Cardiac muscle cell (in vitro differentiated cells and primary cell): ENCODE measurements at regions not wholly inside any gene's neighbourhood (a gene's known extent, or its start where the extent isn't known, plus 50 kb on each side); places are given as distances from the start of the nearest gene placed in this dataset.

Source experiments
- DNase-seq, 2 donors: peaks; one replicate each; pipeline versions ENCODE4 v3.0.0 to v3.0.0-alpha.2; 2010 to 2017; ENCODE audit warnings: low read depth in 1 of 2, low spot score in 1 of 2
- H3K27ac ChIP-seq: fragments of 200-600 bp; sonication (generic); 2 replicates; pipeline ENCODE4 v1.5.1; 2016
- H3K27me3 ChIP-seq: fragments of 200-600 bp; sonication (generic); 2 replicates; pipeline ENCODE4 v1.6.0; 2016; ENCODE audit warnings: control low read depth
- H3K36me3 ChIP-seq: fragments of 200-600 bp; sonication (generic); 2 replicates; pipeline ENCODE4 v1.5.1; 2016; ENCODE audit warnings: control low read depth
- H3K4me1 ChIP-seq: fragments of 200-600 bp; sonication (generic); 2 replicates; pipeline ENCODE4 v1.8.1; 2017; ENCODE audit warnings: low read depth, mild to moderate bottlenecking, mixed run types
- H3K4me3 ChIP-seq: fragments of 200-600 bp; sonication (generic); 2 replicates; pipeline ENCODE4 v1.5.1; 2016; ENCODE audit warnings: mild to moderate bottlenecking
- H3K9me3 ChIP-seq: fragments of 200-600 bp; sonication (generic); 2 replicates; pipeline ENCODE4 v1.5.1; 2017; ENCODE audit warnings: low read depth, mild to moderate bottlenecking, control low read depth
- TF ChIP-seq, protein P1 (sequence below): IDR thresholded peaks from 2 replicates; pipeline ENCODE4 v1.5.1; 2012; ENCODE audit warnings: low read depth, mild to moderate bottlenecking, low read length

DNA sequence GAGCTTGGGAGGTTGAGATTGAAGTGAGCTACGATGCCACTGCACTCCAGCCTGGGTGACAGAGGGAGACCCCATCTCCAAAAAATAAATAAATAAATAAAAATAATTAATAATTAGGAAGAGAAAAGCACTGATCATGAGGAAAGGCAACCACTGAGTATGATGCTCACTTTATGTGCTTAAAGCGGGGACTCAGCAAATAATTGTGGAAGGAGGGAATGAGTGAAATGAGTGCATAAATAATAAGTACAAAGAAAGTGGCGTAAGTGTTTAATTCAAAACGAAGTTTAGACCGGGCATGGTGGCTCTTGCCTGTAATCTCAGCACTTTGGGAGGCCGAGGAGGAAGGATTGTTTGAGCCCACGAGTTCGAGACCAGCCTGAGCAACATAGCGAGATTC, 94.9 kb upstream of the MKLN1 start:
- Histone ChIP-seq H3K4me1 (no peaks in the 10 kb centered on the region), H3K27ac (no peak overlapping the region), H3K27me3 (no peaks in the 10 kb centered on the region), H3K9me3 (no peaks in the 10 kb centered on the region), H3K4me3 (no peak overlapping the region), H3K36me3 (no peaks in the 10 kb centered on the region)
- DNase-seq: no peak
- TF ChIP-seq, protein P1, sequence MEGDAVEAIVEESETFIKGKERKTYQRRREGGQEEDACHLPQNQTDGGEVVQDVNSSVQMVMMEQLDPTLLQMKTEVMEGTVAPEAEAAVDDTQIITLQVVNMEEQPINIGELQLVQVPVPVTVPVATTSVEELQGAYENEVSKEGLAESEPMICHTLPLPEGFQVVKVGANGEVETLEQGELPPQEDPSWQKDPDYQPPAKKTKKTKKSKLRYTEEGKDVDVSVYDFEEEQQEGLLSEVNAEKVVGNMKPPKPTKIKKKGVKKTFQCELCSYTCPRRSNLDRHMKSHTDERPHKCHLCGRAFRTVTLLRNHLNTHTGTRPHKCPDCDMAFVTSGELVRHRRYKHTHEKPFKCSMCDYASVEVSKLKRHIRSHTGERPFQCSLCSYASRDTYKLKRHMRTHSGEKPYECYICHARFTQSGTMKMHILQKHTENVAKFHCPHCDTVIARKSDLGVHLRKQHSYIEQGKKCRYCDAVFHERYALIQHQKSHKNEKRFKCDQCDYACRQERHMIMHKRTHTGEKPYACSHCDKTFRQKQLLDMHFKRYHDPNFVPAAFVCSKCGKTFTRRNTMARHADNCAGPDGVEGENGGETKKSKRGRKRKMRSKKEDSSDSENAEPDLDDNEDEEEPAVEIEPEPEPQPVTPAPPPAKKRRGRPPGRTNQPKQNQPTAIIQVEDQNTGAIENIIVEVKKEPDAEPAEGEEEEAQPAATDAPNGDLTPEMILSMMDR: no peak

DNA sequence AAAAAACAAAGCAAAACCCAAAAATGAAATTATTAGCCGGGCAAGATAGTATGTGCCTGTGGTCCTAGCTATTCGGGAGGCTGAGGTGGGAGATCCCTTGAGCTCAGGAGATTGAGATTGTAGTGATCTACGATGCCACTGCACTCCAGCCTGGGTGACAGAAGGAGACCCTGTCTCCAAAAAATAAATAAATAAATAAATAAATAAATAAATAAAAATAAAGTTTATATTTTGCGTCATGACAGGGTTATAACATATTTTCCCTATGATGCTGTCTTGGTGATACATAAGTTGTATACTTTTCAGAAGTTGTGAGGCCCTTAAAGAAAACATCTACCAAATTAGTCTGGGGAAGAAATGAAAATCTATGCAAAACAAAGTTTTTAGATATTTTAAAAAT, 94.5 kb upstream of the MKLN1 start:
- Histone ChIP-seq H3K4me3 (no peak overlapping the region), H3K27ac (no peak overlapping the region), H3K9me3 (no peaks in the 10 kb centered on the region), H3K36me3 (no peaks in the 10 kb centered on the region), H3K27me3 (no peaks in the 10 kb centered on the region), H3K4me1 (no peaks in the 10 kb centered on the region)
- TF ChIP-seq, protein P1: no peak
- no peak for DNase-seq

DNA sequence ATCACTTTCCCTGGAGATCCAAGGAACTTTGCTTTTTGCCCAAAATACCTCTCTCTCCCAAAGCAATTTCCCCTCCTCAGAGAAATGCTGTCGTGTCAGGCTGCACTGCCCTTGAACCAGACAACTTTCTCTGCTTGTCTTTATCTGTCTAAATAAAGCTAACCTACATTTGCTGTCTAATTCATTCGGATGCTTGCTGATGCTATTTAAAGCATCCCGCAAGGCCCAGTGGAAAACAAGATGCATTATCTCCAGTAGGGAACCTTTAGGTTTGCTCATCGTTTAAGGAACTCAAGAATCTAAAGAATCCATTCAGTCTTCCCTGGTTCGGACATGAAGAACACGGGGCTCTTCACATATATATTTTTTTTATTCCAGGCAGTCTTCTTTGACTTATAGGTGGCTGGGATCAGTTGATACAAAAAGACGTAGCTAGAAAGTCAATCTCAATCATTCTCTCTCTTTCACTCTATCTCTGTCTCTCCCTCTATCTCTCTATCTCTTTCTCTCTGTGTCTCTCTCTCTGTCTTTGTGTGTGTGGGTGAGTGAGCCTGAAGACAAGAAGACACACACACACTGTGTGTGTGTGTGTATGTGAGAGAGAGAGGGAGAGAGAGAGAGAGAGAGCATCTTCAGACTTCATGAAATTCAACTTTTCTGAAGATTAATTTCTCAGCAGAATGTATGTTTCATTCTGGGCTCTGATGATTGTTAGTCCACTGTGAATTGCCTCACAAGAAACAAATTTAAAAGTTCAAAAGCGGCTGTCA, 92.8 kb upstream of the MKLN1 start:
- Histone ChIP-seq H3K27ac (no peak overlapping the region), H3K9me3 (no peaks in the 10 kb centered on the region), H3K27me3 (no peaks in the 10 kb centered on the region), H3K4me1 (no peaks in the 10 kb centered on the region), H3K36me3 (no peaks in the 10 kb centered on the region), H3K4me3 (no peak overlapping the region)
- TF ChIP-seq, protein P1: no peak
- peak in 1 of 2 donors; percentile 22 for DNase-seq

DNA sequence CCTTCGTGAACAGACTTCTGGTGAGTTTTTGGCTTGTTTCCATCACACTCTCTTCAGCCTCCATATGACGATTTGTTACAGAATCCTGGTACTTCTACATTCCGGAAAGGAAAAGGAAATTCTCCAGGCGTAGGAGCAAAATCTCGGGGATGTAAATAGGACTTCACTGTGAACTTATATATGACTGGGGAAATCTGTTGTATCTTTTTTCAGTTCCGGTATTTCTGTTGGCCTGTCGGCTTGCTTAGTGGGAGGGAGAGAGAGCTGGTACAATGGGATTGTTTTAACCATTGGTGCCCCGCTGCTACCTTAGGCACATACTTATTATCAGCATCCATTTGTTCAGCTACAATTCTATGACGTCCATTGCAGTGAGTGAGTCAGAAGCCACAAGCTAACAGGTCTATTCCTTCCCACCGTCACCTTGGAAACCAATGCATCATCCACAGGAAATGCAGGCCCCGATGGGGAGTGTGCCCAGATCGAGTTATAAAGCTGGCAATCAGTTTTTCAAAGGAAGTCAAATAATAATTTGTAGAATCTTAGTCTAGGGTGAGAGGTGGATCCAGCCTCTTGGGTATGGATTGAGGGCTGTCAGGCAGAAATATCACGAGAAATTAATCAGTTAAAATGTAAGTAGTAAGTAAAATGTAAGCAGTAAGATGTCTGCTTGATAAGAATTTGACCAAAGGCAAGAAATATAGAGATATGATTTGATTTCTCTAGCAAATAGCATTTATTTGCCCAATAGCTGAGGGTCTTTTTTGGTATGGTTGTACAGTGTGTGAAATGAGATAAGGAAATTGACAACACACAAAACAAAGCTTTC, 92.0 kb upstream of the MKLN1 start:
- Histone ChIP-seq H3K4me1 (no peaks in the 10 kb centered on the region), H3K9me3 (no peaks in the 10 kb centered on the region), H3K27ac (no peak overlapping the region), H3K36me3 (no peaks in the 10 kb centered on the region), H3K4me3 (no peak overlapping the region), H3K27me3 (no peaks in the 10 kb centered on the region)
- TF ChIP-seq, protein P1: no peak
- DNase-seq: peak in 1 of 2 donors; percentile 98

DNA sequence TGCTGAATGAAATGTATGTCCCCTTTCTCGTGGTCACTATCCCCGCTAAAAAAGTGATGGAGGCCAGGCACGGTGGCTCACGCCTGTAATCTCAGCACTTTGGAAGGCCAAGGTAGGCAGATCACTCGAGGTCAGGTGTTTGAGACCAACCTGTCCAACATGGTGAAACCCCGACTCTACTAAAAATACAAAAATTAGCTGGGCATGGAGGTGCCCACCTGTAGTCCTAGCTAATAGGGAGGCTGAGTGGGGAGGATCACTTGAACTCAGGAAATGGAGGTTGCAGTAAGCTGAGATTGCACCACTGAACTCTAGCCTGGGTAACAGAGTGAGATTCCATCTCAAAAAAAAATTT, 91.4 kb upstream of the MKLN1 start:
- Histone ChIP-seq H3K9me3 (no peaks in the 10 kb centered on the region), H3K27ac (no peak overlapping the region), H3K27me3 (no peaks in the 10 kb centered on the region), H3K4me1 (no peaks in the 10 kb centered on the region), H3K36me3 (no peaks in the 10 kb centered on the region), H3K4me3 (no peak overlapping the region)
- TF ChIP-seq, protein P1: no peak
- no peak for DNase-seq
